SW 1271 (cell line): ENCODE measurements at regions not wholly inside any gene's neighbourhood (a gene's known extent, or its start where the extent isn't known, plus 50 kb on each side); places are given as distances from the start of the nearest gene placed in this dataset.
A peak's percentile ranks its signal among the peaks of the same experiment; 100 is the strongest.

Experiments used
- DNase-seq, 2 experiments: peaks; one replicate each; lab custom pipeline; 2025; lab: John Stamatoyannopoulos, UW

GRCh38 chr13:50101590-50101989 is 86.3 kb downstream of the KCNRG start:
- DNase-seq = no peak

DNA sequence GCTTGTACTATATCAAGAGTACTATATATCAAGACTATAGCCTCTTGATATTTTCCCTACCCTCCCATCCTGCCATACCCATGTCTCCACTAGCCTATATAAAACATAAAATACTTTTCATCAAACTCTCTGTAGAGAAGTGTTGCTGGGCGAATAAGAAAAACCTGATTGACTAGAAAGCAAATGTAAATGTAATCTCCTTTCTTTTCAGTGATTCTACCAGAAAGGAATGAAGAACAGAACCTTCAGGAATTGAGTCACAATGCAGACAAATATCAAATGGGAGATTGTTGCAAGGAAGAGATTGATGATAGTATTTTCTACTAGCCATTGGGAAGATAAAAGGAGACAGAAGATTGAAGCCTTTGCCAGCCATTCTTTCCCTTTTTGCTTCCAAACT is 89.2 kb downstream of the KCNRG start:
- DNase-seq = no peak

DNA sequence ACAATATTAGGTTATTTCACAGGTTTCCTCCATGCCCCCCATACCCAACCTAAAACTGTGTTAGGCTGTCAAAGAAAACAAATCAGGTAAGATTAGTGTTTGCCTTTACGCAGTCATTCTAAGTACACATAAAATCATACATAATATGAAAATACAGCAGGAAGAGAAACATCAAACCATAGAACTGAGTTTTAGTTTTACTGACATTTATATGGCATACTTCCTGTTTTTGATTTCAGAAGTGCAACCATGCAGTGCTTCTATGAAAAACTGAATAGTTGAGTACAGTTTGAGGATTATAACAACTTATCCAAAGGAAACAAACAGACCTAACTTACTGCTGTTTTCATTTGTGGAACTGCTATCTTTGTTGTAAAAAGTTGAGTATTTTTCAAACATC is 91.3 kb downstream of the KCNRG start:
- DNase-seq = no peak

- DNase-seq = no peak
Observed at GRCh38 chr13:50107205-50107604, 92.0 kb downstream of the KCNRG start.

- no peak for DNase-seq
Observed at GRCh38 chr13:50114961-50115360, 99.7 kb downstream of the KCNRG start.

DNA sequence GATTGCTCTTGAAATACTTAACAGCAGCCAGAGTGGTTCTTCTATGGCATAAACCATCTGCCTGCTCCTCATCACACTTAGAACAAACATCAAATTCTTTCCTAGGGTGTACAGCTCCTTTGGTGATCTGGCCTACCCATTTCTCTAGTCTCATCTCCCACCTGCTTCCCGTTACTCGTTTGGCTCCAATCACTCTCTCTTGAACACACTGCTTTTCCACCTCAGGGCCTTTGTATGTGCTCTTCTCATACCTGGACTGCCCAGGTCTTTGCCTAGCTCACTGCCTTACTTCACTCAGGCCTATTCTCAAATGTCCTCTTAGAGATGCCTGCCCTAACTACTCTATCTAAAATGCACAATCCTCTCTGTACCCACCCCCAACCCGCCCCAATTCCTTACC is 100.5 kb downstream of the KCNRG start:
- DNase-seq = no peak

DNA sequence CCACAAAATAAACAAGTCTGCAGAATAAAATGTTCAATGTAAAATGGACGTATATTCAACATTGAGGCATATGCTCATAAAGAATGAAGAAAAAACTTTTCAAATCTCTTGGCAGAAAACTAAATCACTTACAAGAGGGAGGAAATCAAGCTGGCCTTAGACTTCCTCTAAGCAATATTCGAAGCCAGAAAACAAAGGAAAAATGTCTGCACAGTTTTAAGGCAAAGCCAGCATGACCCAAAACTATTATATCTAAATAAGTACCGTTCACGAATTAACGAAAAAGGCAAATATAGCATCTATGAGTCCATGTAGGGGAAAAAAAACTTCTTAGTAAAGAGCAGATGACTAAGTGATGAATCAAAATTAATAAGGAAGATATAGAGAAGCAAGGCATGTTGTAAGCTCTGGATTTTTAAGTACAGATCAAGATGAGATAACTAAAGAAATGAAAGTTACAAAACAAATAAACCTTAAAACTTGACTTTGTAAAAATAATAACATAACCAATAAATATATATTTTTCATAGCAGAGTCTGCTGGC is 101.3 kb downstream of the KCNRG start:
- no peak for DNase-seq

DNA sequence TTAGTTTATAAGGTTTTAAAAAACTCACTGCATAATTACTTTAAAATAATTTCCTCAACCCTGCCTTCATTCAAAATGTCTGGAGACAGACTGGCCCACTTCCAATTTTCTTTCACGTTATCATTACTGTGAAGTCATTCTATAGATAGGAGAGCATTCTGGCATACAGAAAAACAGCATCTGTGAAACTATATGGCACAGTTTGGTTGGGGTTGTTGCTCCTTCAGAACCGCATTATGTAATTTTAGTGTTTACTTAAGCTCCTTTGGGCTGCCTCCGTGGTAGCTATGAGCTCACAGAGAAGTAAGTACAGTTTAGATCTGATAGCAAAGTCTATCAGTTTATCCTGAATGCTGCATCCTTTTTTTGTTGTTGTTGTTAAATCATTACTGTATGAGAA is 104.3 kb downstream of the KCNRG start:
- no peak for DNase-seq

- no peak for DNase-seq
Observed at GRCh38 chr13:50122455-50122854, 107.2 kb downstream of the KCNRG start.

GRCh38 chr13:50123002-50123401 is 107.8 kb downstream of the KCNRG start:
- no peak for DNase-seq

DNA sequence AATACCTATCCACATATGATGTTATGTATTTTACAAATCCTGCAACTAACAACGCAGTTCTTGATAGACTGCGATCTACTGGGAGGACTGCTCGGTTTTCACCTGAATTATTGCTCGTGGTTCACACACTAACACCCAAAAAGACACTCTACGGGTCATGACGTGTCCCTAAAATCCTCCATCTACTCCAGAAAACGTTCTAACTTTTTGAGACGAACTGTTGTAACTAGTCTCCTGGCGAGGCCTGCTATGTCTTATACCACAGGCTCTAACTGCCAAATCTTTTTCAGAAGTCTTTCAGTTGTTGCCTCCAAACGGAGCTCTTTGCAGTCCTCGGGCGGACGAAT is 108.2 kb downstream of the KCNRG start:
- DNase-seq = no peak

- DNase-seq = peak; percentile 84 to 91
Observed at GRCh38 chr13:50123862-50124535, 108.8 kb downstream of the KCNRG start.

DNA sequence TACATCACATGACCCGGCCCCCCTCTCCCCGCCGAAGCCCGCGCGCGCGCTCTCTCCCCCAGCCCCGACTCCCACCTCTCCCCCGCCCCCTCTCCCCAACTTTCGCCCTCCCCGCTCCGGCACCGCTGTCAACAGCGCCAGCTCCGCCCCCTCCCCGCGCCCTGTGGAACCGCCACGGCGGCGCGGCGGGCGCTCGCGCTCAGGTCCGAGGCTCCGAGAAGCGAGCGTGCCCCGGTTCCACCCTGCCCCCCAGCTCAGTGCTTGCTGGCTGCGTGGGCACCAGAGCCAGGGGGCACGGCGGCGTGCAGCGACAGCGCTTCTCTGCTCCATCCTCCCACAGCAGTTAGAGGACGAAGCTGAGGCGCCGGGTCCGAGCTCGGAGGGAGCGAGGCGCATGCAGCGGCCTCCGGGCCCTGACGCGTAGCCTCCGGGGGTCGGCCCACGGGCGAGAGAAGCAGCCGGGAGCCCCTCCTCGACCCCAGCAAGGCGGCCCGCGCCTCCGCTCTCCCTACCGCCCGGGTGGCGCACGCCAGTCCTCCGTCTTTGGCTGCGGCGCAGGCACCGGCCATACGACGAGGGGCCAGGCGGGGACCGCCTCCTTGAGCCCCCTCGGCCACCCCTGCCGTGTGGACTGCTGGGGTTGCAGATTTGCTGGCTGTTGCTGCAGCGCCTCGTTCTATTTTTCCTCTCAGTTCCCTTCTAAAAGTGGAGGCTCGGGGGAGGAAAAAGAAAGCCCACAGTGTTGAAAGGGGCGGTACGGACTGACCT is 109.5 kb downstream of the KCNRG start:
- DNase-seq = peak in 1 of 2 experiments; percentile 37

- DNase-seq = no peak
Observed at GRCh38 chr13:50125304-50125553, 110.0 kb downstream of the KCNRG start.

- peak; percentile 24 to 51 for DNase-seq
Observed at GRCh38 chr13:50125554-50126262, 110.5 kb downstream of the KCNRG start.

DNA sequence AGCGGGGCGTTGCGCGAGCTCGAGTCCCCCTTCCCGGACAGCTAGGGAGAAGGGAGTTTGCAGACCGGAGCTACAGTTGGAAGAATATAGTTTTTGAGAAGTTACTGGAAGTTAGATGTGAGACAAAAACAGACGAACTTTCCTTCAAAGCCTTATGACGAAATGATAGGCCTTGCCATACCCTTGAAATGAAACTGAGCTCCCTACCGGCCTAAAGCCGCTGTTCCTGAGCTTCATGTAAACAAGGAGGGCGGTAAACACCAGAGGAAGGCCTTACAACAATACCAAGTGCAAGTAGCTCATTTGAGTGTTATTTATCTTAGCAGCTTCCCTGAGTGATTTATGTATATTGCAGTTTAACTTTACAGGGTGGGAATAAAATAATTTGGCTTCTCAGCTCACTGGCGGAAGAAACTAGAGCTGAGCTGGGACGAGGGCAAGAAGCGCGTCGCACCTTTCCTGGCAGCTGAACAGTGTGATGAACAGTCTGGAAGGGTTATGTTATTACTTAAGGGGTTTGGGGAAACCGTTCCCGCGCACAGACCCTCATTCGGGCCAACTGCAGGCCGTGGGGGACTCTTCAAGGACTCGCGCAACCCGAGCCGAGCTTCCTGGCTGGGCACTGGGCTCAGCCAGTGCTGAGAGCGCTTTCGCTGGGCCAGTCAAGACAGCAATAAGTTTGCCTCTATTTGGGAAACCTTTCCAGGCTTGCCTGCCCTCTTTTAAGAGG is 111.2 kb downstream of the KCNRG start:
- peak; percentile 5 to 30 for DNase-seq

DNA sequence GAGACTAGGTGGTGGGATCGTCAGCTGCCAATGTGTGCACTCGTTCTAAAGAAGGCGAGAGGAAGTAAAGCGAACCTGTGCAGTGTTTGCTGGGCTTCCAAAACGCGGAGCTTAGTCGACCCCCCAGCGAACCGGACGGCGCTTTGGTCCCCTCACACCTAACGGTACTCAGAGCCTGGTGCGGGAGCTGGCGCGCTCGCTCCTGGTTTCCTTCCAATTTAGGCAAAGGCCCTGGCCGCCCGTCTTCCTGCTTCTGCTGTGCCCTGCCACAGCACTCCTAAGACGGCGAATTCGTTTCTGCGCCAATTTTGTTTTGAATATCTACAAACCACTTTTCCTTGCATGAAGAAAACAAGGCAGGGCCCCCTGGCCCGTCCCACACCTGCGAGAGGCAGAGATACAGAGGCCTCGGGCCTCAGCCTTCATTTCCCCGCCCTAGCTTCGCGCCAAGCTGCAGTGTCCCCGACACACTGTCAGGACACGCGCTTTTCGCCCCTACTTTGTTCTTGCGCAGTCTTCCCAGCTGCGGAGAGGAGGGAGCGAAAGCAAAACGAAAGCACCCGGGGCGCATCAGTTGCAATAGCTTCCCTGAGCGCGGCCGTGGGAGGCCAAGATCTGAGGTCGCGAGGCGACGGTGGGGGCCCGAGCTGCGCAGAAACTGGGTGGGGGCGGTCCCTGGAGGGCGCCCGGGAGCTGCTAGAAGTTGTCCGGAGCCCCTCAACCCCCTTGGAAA is 111.9 kb downstream of the KCNRG start:
- no peak for DNase-seq

DNA sequence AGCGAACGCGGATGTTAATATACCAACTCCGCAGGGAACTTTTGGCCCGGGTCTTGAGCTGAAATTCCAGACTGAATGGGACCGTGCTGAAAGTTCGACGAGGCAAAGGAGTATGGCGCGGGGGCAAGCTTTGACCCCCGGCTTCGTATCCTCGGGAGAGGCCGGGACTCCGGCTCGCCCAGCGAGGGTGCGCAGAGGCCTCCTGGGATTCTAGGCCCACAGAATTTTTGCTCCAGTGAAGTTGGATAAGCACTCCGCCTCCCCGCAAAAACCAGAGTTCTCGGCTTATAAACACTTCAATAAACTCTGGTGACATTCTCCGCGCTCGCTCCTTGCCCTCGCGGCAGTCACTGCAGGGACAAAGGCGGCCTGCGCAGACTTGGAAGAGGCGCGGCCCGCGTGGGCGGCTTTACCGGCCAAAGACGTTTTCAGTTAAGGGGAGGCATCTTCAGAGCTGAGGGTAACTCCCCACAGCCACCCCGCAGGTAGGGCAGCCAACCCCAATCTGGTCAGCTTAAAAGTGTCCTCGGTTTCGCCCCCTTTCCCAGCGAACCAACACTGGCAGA is 112.6 kb downstream of the KCNRG start:
- no peak for DNase-seq

DNA sequence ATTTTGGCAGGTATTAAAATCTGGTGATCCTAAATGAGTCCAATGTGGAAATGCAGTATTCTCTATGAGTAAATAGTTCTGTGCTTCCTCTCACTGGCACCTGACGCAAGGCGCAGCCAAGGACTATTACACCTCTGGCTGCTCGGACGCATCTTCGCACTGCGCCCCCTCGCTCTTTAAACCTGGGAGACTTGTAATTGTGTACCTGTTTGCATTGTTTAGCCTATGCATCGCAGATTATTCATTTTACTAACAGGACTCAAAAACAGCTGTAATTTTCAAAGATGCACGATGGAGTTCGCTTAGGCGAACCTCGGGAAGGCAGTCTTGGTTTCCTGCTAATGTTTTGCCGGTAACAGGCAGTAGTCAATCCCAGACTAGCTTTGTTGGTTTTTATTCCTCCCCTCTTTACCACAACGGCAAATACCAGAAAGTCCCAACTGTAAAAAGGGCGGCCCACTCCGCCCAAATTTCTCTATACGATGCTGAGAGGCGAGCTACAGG is 113.2 kb downstream of the KCNRG start:
- DNase-seq = no peak

DNA sequence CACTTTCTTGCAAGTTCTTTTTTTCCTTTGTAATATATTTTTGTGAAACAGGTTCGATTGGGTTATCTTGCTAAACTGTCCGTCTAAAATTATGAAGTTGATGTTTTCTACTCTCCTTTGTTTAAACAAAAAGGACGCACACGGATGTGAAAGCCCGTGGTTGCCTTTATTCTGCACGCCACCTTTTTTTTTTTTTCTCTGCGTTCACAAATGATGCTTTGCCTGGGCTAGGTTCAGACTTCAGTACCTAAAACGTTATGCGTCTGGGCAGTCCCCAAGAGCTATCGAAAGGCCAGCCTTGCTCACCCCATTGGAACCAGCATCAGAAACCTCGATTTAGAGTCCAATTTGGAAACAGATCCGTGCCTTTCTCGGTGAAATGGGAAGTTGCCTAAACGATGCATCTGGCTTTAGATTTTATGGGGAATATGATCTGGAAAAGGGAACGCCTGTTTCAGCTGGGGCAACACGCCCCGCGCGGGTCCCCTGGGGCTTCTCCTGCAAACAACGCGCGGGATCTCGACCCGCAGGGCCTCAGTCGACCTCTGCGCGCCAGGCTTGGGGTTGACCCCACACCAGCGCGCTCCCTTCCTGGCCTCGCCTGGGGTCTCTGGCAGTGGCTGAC is 113.9 kb downstream of the KCNRG start:
- no peak for DNase-seq

DNA sequence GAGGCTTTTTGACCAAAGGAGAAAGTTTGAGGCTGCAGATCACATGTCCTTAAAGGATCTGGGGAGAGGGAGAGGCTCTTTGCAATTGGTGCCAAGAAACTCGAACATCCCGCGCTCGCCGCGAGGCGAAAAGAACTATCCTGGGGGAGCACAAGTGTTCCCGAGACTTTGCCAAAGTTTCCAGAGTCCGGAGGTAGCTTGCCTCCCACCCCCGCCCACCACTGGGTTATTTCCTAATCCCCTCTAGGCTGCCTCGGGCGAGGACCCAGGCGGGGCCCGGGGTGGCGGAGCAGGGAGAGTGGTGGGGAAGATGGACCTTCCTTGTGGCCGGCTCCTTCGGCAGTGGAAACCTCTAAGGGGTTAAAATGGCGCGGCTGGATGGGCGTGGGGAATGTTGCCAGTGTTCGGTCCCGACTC is 114.5 kb downstream of the KCNRG start:
- DNase-seq = no peak
